ENCODE measurements at regions not wholly inside any gene's neighbourhood (a gene's known extent, or its start where the extent isn't known, plus 50 kb on each side); places are given as distances from the start of the nearest gene placed in this dataset.

- TF ChIP-seq, protein P1, sequence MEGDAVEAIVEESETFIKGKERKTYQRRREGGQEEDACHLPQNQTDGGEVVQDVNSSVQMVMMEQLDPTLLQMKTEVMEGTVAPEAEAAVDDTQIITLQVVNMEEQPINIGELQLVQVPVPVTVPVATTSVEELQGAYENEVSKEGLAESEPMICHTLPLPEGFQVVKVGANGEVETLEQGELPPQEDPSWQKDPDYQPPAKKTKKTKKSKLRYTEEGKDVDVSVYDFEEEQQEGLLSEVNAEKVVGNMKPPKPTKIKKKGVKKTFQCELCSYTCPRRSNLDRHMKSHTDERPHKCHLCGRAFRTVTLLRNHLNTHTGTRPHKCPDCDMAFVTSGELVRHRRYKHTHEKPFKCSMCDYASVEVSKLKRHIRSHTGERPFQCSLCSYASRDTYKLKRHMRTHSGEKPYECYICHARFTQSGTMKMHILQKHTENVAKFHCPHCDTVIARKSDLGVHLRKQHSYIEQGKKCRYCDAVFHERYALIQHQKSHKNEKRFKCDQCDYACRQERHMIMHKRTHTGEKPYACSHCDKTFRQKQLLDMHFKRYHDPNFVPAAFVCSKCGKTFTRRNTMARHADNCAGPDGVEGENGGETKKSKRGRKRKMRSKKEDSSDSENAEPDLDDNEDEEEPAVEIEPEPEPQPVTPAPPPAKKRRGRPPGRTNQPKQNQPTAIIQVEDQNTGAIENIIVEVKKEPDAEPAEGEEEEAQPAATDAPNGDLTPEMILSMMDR (IDR thresholded peaks at IDR 0.05; ENCODE audit: insufficient read depth, low read length): no peak
- TF ChIP-seq, protein P2, sequence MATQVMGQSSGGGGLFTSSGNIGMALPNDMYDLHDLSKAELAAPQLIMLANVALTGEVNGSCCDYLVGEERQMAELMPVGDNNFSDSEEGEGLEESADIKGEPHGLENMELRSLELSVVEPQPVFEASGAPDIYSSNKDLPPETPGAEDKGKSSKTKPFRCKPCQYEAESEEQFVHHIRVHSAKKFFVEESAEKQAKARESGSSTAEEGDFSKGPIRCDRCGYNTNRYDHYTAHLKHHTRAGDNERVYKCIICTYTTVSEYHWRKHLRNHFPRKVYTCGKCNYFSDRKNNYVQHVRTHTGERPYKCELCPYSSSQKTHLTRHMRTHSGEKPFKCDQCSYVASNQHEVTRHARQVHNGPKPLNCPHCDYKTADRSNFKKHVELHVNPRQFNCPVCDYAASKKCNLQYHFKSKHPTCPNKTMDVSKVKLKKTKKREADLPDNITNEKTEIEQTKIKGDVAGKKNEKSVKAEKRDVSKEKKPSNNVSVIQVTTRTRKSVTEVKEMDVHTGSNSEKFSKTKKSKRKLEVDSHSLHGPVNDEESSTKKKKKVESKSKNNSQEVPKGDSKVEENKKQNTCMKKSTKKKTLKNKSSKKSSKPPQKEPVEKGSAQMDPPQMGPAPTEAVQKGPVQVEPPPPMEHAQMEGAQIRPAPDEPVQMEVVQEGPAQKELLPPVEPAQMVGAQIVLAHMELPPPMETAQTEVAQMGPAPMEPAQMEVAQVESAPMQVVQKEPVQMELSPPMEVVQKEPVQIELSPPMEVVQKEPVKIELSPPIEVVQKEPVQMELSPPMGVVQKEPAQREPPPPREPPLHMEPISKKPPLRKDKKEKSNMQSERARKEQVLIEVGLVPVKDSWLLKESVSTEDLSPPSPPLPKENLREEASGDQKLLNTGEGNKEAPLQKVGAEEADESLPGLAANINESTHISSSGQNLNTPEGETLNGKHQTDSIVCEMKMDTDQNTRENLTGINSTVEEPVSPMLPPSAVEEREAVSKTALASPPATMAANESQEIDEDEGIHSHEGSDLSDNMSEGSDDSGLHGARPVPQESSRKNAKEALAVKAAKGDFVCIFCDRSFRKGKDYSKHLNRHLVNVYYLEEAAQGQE (IDR thresholded peaks at IDR 0.05; ENCODE audit: insufficient replicate concordance, low read depth): no peak
These were observed 175.5 kb downstream of the RFPL4B start for GRCh38 chr6:112522587-112522986.
